ENCODE measurements at regions not wholly inside any gene's neighbourhood (a gene's known extent, or its start where the extent isn't known, plus 50 kb on each side); places are given as distances from the start of the nearest gene placed in this dataset.
"Not testable (repeated sequence)": the region's sequence is repeated elsewhere in the genome, so short reads cannot be mapped to it uniquely, and the experiment has no call there.

DNA sequence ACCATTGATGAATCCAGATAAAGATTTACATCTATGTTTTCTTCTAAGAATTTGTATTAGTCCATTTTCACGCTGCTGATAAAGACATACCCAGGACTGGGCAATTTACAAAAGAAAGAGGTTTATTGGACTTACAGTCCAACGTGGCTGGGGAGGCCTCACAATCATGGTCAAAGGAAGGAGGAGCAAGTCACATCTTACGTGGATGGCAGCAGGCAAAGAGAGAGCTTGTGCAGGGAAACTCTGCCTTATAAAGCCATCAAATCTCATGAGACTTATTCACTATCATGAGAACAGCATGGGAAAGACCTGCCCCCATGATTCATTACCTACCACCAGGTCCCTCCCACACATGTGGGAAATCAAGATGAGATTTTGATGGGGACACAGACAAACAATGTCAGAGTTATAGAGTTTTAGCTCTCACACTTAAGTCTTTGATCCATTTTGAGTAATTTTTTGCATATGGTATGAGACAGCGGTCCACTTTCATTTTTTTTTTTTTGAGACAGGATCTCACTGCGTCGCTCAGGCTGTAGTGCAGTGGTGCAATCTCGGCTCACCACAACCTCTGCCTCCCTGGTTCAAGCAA is 53.5 kb upstream of the JADE2 start:
- DNase-seq (ENCODE audit: low read depth in 2 of 2) = not testable (repeated sequence)

DNA sequence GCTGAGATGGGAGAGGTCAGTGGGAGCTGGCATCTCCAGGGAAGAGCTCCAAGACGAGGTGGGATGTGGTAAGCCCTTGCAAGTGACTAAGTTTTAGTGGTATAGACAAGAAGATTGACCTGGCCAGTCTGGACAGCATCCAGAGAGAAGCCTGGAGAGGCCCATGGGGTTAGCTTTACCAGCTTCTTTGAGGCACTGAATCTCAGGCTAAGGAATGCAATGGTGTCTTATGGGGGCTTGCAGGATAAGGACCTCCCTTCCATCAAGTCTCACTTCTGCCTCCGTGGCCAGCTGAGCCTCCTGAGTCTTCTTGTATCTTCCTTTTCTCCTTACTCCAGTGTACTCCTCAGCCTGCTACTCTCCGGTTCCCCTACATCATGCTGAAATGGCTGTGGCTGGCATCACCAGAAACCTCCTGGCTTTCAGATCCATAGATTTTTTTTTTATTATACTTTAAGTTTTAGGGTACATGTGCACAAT is 56.5 kb upstream of the JADE2 start:
- DNase-seq (ENCODE audit: low read depth in 2 of 2) = no peak

DNA sequence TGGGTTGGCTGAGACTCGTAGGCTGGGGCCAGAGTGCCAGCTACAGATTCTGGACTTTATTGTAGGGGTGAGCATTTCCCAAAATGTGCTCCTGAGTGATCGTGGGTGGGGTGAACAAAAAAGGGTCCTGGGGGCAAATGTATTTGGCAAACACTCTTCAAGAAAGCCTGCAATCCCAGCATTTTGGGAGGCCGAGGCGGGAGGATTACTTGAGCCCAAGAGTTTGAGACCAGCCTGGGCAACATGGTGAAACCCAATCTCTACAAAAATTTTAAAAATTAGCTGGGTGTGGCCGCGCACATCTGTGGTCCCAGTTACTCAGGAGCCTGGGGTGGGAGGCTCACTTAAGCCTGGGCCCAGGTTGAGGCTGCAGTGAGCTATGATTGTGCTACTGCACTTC is 55.5 kb upstream of the CDKN2AIPNL start:
- DNase-seq (ENCODE audit: low read depth in 2 of 2) = no peak

DNA sequence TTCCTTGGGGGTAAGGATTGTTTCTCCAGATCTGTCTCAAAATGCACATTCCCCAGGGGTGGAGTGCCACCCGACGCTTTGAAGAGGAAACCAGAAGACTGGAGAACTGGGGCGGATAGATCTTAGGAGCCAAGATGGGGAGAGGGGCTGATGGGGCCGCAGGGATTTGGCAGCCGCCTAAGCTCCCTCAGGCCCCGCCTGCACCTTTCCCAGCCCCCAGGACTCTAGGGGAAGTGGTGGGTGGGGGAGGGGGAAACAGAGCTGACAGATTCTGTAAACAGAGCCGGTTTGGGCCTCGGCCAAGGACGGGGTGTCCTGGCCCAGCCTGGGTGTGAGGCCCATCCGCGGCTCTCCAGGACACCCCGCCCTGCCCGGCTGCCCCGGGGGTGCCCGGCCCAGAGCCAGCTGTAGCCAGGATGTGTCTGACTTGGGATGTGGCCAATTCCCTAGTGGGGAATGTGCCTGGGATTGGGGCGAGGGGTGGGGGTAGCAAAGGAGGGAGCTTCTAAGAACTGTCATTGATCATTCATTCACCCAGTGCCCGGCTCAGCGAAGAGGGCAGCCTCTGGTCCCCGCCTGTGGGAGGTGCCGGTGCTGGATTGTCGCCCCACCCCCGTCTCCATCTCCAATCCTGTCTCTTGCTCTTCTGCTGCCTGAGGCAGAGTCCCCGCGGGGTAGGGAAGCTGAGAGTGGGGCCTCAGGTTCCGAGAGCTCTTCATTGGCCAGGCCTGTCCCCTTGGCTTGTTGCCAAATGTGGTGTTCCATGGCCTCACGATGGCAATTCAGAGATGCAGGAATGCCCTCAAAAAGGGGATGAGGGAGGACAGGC is 54.8 kb upstream of the CDKN2AIPNL start:
- DNase-seq (ENCODE audit: low read depth in 2 of 2) = peak in 1 of 2 donors; percentile 6

DNA sequence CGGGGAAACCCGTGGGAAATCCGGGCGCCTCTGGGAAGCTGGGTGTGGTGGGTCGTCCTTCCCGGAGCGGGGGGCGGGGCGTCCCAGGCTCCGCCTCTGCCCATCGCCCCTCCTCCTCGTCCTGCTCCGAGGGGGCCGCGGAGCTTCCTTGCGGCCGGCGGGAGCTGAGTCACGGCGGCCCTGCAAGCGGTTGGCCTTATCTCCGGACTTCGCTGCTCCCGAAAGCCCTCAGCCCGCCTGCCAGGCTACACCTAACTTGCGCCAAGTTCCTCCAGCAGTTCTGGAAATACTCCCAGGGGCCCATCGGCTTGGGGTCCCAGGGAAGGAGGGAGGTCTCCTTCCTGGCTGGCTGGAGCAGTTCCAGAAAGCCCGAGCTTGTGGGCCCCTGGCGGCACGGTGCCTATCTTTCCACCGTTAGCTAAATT is 54.1 kb upstream of the CDKN2AIPNL start:
- DNase-seq (ENCODE audit: low read depth in 2 of 2) = peak in 1 of 2 donors; percentile 26

DNA sequence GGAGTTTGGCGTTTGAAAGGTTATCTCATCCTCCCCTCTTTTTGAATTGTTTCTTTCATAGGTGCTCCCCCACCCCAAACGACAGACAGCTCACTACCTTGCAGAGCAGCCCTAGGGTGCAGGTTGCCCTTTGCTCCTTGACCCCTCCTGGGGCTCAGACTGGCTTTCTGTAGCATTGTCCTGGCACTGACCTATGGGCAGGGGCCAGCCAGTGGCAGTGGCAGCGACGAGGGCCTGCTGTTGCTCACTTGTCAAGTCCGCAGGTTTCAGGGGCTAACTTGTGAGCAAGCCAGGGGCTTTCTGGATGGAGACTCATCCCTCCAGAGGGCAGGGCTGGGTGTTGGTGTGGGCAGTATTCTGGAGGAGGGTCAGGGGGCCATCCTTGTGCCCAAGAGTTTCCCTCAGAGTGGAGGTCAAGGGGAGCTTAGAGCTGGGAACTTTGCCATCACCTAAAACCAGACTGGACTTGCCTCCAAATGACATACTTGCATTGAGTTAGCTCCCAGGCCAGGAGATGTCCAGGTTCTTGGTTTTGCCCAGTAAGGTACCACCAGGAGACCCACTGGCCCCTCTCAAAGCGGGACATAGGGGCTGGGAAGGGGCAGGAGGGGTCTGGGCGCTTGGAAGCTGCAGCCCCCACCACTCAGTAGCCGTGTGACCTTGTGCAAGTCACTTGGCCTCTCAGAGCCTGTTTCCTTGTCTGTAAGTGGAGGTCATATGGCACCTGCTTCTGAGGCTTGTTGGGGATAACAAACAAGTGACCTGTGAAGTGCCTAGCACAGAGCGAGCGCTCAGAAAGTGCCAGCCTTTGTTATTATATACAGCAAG is 53.5 kb upstream of the CDKN2AIPNL start:
- no peak for DNase-seq (ENCODE audit: low read depth in 2 of 2)

DNA sequence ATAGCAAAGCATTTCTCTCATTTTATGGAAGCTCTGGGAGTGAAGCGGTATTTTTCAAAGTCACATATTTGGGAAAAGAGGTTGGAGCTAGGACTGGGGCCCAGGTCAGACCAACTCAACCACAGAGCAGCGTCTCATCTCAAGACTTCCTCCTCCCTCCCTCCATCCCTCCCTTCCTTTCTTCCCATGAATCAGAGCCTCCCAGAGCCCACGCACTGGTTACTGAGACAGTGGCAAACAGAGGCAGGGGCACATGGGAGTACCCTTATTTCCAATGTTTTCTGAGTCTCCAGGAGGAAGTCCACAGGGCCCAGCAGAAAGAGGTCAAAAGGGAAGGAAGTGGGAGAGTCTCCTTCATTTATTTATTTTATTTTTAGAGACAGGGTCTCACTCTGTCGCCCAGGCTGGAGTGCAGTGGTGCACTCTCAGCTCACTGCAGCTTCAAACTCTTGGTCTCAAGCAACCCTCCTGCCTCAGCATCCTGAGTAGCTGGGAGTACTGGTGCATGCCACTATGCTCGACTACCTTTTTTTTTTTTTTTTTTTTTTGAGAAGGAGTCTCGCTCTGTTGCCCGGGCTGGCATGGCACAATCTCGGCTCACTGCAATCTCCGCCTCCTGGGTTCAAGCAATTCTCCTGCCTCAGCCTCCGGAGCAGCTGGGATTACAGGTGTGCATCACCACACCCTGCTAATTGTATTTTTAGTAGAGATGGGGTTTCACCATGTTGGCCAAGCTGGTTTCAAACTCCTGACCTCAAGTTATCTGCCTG is 52.5 kb upstream of the CDKN2AIPNL start:
- no peak for DNase-seq (ENCODE audit: low read depth in 2 of 2)

DNA sequence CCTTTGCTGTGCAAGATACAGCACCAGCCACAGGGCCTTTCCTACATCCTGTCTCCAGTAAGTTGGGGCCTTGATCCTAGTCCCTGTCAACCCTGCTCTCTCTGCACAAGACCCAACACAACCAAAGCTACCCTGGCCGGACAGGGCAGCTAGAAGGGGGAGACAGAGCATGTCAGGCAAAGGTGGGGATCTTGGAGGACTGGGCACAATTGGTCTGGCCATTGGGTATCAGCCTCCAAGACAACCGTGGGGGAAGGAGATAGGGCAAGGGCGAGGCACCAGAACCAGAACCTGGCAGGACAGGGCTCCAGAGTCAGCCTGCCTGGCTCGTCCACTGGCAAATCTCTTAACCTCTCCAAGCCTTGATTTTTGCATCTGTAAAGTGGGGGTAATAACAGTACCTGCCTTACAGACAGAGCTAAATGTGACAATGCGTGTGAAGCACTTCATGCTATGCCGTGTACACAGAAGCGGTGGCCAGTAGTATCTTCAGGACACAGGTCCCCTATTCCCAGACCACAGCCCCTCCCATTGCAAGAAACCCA is 51.6 kb upstream of the CDKN2AIPNL start:
- no peak for DNase-seq (ENCODE audit: low read depth in 2 of 2)

DNA sequence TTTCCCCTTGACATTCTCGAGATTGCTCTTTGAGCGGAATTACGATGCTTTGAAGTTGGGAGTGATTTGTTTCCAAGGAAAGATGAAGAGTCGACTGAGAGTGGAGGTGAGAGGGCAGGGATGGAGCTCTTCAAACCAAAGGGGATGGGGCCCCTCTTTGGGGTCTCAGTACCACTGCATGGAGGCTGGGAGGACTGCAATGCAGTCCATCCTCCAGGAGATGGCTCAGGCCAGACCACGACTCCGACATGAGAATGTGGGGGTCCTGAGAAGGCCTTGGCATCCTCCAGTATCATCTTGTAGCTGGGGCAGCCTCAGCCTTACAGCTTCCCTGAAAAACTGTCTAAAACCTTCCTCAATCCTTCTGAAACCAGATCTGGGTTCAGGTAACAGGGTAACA is 51.1 kb upstream of the CDKN2AIPNL start:
- no peak for DNase-seq (ENCODE audit: low read depth in 2 of 2)

DNA sequence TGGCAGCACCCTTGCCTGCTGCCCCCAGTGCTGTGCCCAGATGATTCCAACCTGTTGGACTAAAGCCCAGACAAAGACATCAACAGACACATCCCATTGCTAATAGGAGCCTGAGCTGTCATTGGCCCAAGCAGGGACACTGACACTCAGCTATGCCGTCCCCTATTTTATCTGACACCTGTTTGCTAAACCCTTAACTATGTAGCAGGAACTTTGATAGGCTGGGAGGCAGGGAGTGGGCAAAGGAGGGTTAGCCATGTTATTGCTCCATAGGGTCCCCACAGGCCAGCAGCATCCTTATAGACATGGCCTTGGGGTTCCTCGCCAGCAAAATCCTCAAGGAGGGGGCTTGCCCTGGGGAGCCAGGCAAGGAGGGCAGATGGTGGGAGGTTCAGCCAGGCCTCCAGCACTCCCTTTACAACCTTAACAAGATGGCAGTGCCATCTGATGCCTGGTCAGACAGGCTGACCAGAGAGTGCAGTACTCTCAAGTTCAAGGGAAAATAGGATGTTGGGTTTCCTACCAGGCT is 50.4 kb upstream of the CDKN2AIPNL start:
- no peak for DNase-seq (ENCODE audit: low read depth in 2 of 2)
